ENCODE measurements at regions not wholly inside any gene's neighbourhood (a gene's known extent, or its start where the extent isn't known, plus 50 kb on each side); places are given as distances from the start of the nearest gene placed in this dataset.
"Not testable (repeated sequence)": the region's sequence is repeated elsewhere in the genome, so short reads cannot be mapped to it uniquely, and the experiment has no call there.

GRCh38 chr16:88248761-88249160 is 134.0 kb upstream of the ZNF469 start:
- TF ChIP-seq POLR2A, CTCF (IDR thresholded peaks at IDR 0.05): not testable (repeated sequence)
